Stimulated activated CD8-positive, alpha-beta memory T cell treated with anti-CD3 and anti-CD28 coated beads, Interleukin-12 subunit alpha, Interleukin-12 subunit beta, amount 100 ng/mL, for 4 hours (primary cell): ENCODE measurements at regions not wholly inside any gene's neighbourhood (a gene's known extent, or its start where the extent isn't known, plus 50 kb on each side); places are given as distances from the start of the nearest gene placed in this dataset.

Experiments
- DNase-seq: peaks from one replicate; pipeline ENCODE4 v3.0.0-alpha.2; 2020; ENCODE audit warnings: low read depth

DNA sequence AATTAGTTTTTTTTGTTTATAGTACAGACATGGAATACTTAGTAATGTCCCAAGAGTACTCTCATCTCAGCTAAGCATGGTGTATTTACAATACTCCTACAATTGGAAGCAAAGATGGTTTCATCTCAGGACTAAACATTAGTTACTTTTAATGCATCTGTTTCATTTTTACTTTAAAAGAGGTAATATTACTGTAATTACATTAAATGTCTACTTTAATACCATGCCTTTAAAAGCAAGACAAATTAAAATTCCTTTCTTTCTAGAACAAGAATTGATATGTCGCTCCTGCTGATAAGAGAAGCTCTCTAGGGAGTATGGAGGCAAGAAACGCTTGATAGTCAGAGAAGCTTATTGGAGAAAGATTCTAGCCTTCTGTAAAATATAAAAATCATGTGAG, 284.9 kb upstream of the ADAMTS5 start:
- no peak for DNase-seq

DNA sequence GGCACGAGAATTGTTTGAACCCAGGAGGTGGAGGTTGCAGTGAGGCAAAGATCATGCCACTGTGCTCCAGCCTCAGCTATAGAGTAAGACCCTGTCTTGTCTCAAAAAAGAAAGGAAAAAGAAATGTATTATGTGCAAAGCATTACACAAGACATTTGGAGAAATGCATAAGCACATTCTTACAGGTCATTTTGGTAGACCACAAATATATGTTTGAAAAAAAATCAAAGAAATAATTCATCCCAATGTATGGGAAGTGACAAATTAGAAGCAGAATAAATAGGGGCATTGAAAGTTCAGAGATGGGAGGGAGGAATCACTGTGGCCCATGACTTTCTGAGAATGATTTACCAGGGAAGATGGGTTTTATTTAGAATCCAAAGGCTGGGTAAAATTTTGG, 283.5 kb upstream of the ADAMTS5 start:
- DNase-seq, result no peak

DNA sequence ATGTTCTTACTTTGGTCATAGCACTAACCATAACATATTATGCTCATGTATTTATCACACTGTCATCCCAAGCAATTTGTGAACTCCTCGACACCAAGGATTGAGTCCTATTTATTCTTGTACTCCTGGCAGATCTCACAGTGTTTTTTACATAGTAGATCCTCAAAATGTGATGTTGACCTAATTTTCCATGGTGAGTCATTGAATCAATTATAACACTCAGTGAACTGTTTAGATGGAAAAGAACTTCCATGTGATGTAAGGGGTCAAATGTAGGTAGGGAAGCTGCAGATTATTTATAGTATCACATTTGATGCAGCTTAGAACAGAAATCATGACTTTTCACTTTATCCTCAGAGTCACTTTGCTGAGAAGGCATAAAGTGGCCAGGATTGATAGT, 281.9 kb upstream of the ADAMTS5 start:
- DNase-seq, result no peak

DNA sequence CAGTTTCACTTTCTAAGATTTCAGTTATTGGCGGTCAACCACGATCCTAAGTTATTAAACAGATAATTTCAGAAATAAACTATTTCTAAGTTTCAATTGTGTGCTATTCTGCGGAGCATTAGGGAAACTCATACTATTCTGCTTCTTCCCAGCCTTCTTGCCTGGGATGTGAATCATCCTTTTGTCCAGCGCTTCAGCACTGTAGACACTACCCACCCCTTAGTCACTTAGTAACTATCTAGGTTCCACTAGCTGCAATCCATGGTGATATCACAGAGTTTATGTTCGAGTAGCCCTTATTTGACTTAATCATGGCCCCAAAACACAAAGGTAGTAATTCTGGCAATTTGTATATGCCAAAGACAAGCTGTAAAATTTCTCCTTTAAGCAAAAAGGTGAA, 279.9 kb upstream of the ADAMTS5 start:
- no peak for DNase-seq

DNA sequence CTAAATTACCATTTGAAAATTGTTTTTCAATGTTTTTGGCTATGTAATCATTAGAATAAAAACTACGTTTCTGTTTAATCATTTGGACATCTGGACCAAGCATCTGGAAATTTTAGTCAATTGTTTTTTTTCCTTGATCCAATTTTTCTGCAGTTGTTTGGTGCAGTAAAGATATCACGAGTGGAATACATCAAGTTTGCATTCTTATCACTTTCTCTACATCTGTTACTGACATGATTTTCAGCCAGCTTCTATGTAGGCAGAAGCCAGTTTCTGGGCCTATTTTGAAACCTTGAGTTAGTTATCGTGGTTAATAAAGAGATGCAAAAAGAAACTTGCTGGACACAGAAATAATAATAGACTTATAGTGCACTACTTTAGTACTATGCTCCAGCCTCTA, 277.9 kb upstream of the ADAMTS5 start:
- DNase-seq, result no peak

DNA sequence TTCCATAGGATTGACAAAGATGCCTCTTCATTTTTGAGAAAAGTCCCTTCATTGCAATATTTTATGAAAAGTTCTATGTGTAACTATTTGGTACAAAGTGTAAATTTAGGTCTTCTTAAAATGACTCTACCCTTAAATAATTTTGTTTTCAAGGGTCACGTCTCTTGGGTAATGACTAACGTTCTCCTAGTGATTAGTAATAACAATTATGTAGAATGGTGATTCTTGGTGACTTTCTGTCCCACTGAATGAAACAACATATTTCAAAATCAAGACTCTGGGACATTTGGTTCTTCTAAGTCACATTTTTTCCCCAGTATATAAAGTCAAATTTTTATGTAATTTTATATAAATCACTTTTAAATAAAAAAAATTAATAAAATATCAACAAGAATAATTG, 277.5 kb upstream of the ADAMTS5 start:
- no peak for DNase-seq

DNA sequence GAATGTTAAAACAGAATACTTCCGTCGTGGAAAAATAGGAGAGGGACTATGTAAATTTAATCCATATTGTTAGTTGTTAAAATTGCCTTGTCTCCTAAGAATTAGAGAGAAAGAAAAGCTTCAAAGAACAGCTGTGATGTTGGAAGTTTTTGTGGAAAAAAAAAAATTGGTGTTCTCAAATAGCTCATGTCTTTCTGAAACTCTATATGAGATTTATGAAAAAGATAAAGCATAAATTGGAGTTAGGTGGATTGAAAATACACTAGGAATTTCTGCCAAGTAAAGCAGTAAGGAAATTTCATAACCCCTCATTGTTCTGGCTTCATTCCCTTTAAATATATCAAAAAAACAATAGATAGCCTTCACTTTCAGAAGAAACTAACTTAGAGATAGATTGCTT, 274.0 kb upstream of the ADAMTS5 start:
- DNase-seq, result no peak

DNA sequence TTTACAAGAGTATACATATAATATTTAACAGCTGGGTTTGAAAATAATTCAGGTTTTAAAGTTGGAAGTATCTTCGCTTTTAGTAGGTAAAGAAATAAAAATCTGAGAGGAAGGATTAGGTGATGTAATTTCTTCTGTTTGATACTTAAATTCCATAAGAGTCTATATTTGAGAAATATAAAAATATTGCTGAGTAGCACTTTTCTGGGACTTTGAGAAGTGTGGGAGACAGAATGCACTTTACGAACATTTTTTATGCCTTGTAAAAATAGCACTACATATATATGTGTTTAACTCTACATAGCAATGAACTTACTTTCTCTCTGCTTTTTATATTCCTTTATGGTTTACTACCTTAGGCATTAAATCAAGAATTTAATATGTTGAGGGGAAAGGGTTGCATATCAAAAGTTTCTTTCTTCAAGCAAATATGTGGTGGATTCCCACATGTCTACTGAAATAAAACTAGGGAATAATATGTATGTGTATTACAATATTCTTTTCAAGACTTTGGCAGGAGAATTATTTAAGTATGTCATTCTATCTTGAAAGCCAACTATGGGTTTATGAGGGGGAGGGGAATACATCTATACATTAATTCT, 266.7 kb upstream of the ADAMTS5 start:
- DNase-seq, result no peak

DNA sequence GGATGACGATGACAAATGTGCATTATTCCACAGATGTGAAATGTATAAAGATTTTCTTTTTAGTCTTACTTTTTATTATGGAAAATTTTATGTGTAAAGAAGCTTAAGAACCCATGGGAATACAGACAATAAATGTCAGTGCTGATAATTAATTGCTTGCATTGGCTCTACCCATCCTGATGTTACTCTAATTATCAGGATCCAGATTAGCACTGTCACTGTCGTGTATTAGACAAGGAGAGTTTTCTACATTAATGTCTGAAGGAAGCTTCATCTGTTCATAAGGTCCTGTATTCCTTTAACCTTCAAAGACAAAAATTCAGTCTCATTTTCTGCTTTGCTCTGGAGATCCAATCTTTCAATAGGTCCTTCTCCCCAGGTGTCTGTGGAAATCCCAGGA, 259.1 kb upstream of the ADAMTS5 start:
- no peak for DNase-seq

DNA sequence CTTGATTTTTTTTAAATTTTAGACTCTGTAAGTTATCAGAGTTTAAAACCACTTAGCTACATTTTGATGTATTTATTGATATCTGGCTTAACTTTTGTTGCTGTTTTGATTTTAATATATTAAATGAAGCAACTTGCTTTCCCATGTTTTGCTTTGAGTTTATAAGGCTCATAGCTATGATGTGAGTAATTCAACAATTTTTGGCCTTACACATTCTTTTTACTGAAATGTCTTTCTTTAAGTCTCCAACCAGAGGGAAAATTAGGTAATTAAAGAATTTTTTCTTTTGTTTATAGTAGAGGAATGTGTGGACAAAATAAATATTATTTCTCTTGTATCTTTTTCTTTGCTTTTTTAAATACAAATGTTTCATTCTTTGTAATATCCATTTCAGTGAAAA, 258.3 kb upstream of the ADAMTS5 start:
- no peak for DNase-seq

DNA sequence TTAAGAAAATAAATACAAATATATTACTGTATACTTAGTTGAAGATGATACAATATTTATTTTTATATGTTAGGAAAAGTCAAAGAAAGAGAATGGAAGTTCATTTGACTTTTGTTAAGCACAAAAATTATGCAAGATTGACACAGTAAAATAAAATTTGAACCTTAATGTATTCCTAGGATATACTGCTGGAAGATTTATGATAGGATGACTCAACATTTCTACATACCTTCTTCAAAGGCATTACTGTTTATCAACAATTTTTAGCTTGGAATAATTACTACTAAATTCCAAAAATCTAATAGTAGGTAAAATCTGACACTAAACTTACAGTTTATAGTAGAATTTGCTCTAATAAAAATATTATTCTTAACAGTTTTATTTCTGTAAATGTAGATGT, 257.3 kb upstream of the ADAMTS5 start:
- no peak for DNase-seq

DNA sequence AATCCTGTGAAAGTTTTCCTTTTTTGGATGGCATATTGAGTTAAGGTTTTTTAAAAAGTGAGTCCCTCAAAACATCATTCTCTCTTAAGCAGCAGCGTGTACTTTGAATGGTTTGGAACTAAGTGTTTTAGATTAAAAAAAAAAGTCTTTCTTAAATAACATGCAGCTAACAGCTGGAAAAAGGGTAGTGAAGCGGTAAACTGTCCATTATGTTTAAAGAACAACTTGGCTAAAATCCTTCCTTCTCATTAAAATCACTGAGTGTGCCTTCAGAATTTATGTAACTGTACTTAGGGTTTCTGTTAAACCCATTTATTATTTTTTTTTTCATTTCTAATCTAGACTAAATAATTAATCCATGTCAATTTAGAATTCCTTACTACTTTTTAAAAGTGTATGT, 254.2 kb upstream of the ADAMTS5 start:
- DNase-seq, result no peak

DNA sequence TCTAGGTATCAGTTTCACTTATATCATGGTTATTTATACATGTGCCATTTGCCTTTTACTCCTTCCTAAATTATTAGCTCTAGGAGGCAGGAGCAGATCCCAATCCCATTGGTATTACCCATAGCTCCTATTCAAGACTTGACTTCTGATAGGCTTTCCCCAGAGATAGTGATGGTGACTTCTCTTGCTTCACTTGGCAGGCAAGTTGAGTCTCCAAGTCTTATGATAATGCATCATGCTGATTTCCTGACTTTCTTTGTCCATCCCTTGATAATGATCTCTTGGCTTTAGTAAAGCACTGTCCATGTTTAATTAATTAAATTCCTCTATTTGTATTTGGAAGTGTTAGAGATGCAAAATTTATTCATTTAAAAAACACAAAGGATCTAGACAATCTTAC, 253.5 kb upstream of the ADAMTS5 start:
- DNase-seq, result no peak

DNA sequence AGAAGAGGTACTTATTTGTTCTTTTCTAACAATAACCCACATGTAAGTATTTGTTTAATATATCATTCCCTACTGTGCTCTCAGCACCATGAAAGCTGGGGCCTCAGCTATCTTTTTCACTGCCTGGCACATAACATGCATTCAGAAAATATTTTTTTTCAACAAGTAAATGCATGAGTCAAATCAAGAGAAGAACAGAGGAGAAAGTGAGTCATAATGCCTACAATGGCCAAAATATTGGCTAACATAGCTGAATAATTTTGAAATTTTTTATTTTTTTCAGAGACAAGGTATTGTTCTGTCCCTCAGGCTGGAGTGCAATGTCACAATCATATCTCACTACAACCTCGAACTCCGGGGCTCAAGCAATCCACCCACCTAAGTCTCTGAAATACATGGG, 252.2 kb upstream of the ADAMTS5 start:
- no peak for DNase-seq

DNA sequence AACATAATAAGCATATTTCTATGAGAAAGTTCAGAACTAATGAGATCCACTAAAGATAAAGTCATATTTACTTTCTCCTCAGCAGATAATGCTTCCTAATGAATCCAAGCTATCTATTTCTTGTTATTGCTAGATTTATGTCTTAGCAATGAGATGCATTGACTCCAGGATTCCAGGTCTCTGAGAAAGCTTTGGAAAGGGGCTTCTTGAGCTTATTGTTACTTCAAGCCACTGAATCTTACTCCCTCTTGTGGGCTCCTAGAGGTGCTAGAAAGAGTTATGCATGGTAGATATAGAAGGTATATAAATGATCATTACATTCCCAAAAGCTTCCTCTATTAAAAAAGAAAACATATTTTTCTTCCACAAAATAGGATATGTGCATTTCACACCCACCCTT, 246.4 kb upstream of the ADAMTS5 start:
- no peak for DNase-seq

DNA sequence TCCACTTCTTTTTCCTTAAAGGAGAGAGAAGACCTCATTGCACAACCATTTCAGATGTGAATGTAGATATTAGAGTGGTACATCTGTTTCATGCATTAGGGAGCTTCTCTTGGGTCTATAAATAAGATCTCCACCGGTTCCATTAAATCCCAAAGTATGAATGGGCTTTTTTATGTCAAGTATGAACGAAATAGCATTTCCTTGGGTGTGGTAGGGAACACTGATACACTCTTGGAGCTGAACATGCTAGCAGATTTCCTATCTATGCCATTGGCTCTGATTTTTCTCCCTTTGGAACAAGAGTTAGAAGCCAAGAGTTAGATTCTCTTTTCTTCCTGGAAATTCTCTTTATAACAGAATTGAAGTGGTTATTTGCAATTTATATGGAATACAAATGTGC, 245.6 kb upstream of the ADAMTS5 start:
- no peak for DNase-seq

DNA sequence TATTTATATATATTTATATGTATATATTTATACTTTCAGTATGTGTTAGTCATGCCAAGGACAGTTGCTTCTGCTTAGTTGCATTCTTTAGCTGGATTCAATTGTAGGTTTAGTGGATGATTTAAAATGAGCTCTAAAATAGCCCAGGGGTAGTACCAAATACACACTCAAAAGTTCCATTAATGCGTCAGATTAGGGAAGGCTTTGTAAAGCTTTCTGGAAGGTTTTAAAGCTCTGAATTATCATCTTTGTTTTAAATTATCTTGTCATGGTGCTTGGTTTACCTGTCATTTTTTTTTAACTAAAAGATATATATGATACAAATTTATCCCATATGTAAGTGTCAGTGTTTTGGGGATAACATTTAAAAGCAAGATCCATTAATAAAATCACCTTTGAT, 242.7 kb upstream of the ADAMTS5 start:
- no peak for DNase-seq

DNA sequence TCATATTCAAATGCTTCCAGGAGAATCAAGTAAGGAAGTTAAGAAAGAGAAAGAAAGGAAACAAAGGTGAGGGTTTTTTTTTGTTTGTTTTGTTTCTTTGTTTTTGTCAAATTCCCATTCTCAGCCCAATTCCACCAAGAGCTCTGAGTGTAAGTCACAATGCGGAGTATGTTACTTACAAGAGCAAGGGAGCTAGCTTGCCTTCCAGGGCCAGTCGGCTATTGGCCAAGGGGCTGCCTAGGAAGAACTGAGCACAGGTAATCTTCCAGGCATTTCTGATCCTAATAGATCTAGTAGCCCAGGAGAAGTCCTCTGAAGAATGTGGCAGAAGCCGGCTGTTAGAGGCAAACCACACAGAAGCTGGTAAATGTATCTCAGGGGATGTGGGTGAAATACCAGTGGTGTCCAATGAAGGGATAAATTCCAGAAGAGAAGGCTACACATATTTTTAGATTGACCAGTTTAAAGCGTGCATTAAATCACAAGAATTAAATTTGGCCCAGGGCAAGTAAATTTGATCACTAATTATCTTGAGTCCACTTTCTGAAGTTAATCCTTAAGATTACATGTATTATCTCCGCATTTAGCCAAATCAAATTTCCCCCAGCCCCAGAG, 239.6 kb upstream of the ADAMTS5 start:
- no peak for DNase-seq

DNA sequence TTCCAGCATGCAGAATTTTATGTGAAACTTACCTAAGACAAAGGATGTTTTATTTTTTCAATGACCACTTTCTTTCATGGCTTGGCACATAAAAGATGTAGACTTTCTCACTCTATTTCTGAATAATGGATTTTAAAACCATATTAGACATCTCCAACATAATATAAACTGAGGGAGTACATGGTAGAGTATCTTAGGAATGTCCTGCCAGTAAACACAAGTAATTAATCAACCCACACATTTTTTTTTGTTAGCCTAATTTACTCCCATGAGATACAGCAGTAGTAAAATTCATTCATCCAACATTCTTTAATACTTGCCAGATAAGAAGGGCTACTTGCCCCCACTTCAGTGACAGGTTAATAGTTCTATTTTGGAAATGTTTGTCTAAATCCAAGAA, 235.4 kb upstream of the ADAMTS5 start:
- no peak for DNase-seq

DNA sequence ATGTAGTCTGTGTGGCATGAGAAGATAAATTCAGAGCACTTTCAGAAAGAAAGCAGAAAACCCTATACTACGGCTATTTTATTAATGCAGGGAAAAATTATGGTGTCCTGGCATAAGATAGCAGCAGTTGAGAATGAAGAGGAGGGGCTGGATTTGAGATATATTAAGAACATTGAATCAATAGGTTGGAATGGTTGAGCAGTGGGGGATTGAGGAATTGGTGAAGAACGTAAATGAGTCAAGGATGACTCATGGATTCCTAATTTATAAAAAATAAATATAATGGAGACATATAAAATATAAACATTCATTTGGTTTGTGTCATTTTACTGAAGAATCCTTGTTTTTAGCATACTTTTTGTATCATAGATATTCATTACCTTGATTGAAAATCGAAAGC, 234.3 kb upstream of the ADAMTS5 start:
- no peak for DNase-seq

DNA sequence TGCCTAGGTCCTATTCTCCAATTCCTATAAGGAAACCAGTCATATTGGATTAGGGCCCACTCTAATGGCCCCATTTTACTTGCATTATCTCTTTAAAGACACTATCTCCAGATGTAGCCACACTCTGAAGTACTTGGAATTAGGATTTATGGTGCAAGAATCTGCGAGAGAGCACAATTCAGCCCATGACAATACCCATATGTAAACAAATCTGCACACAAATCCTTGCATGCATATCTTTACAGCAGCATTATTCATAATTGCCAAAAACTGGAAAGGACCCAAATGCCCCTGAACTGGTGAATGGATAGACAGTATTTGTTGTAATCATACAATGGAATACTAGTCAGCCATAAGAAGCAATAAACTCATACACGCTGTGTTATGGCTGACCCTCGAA, 229.8 kb upstream of the ADAMTS5 start:
- no peak for DNase-seq

DNA sequence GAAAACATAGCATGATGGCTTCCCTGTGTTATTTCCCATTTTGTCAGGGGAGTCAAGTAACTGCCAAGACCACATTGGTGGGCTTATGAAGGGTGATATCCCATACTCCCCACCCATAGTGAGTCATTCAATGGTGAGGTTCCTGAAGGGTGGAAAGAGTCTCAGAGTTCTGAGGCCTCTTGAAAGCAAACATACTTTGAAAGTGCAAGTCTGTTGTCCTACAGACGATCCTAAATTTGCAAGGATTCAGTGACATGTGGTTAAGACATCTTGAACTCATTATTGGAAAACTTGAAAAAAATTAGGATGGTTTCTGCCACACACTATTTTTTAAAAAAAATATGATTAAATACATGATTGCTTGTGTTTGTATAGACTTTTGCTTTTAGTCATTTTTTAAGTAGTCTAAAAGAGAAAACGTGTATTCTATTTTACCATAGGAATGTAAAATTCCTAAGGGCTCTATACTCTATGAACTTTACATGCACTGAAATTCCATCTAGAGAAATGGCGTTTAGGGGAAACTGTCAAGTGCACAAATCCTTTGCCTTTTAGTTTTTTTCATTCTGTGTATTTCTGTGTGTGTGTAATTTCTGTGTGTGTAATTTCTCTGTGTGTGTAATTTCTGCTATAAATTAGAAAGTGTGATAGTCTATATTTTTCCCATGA, 225.5 kb upstream of the ADAMTS5 start:
- DNase-seq, result no peak

DNA sequence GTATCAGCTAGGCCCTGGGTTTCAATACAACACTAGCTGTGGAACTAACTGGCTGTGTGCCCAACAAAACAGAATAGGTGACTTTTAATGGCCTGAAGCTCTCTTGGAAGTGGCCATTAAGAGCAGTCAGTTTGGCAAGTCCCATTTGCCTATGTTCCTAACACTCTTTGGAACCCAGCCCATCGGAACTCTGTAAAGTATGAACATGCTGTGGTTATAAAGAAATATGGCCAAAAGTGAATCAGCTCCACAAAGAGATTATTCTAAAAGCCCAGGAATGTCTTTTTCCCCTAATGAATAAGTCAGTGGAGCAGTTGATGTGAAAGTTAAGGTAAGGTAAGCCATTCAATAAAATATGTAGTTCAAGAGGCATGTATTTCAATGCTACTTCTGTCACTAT, 223.7 kb upstream of the ADAMTS5 start:
- DNase-seq, result no peak

DNA sequence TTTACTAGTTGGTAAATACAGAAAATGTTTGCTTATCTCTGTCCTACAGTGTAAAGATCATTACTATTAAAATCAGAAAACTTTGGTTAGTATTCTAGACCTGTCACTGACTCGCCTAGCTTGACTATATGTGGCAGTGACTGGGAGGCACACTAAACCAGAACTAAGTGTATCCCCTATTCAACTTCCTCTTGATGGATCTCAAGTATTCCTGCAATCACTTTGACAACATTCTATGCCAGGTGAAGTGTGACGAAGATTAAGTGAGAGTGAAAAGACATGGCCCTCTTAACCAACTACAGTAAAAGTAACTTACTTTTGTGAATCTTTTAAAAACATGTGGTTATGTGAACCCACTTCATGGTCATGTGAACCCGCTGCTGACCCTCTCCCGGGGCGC, 223.0 kb upstream of the ADAMTS5 start:
- DNase-seq, result no peak
